GM12874 (cell line): ENCODE measurements at regions not wholly inside any gene's neighbourhood (a gene's known extent, or its start where the extent isn't known, plus 50 kb on each side); places are given as distances from the start of the nearest gene placed in this dataset.

Experiments used
- CTCF ChIP-seq: IDR thresholded peaks from 2 replicates; pipeline ENCODE4 v1.5.1; 2011; ENCODE audit warnings: low read depth, mild to moderate bottlenecking, control low read depth, low read length, moderate library complexity; ENCODE audit not compliant: insufficient read depth

GRCh38 chr11:70736937-70737640, 338.8 kb downstream of the CTTN start:
- TF ChIP-seq CTCF: no peak

- no peak for TF ChIP-seq CTCF
Measured at GRCh38 chr11:70737816-70738630, 339.7 kb downstream of the CTTN start.

GRCh38 chr11:70738661-70739060, 340.3 kb downstream of the CTTN start:
- TF ChIP-seq CTCF: no peak

- TF ChIP-seq CTCF: no peak
Measured at GRCh38 chr11:70739091-70739490, 340.8 kb downstream of the CTTN start.

- no peak for TF ChIP-seq CTCF
Measured at GRCh38 chr11:70739811-70740487, 341.6 kb downstream of the CTTN start.

GRCh38 chr11:70740488-70740851, 342.1 kb downstream of the CTTN start:
- TF ChIP-seq CTCF: no peak

GRCh38 chr11:70741085-70741484, 342.8 kb downstream of the CTTN start:
- no peak for TF ChIP-seq CTCF
